VCaP (cell line): ENCODE measurements at regions not wholly inside any gene's neighbourhood (a gene's known extent, or its start where the extent isn't known, plus 50 kb on each side); places are given as distances from the start of the nearest gene placed in this dataset.
A peak's percentile ranks its signal among the peaks of the same experiment; 100 is the strongest.

ENCODE experiments used
- H3K27ac ChIP-seq: fragments of 450-650 bp; 2 replicates; pipeline ENCODE4 v1.5.1; 2017
- CTCF ChIP-seq: fragments of 450-650 bp; conservative IDR thresholded peaks from 2 replicates; pipeline ENCODE4 v1.5.1; 2017; ENCODE audit warnings: mild to moderate bottlenecking, moderate library complexity

DNA sequence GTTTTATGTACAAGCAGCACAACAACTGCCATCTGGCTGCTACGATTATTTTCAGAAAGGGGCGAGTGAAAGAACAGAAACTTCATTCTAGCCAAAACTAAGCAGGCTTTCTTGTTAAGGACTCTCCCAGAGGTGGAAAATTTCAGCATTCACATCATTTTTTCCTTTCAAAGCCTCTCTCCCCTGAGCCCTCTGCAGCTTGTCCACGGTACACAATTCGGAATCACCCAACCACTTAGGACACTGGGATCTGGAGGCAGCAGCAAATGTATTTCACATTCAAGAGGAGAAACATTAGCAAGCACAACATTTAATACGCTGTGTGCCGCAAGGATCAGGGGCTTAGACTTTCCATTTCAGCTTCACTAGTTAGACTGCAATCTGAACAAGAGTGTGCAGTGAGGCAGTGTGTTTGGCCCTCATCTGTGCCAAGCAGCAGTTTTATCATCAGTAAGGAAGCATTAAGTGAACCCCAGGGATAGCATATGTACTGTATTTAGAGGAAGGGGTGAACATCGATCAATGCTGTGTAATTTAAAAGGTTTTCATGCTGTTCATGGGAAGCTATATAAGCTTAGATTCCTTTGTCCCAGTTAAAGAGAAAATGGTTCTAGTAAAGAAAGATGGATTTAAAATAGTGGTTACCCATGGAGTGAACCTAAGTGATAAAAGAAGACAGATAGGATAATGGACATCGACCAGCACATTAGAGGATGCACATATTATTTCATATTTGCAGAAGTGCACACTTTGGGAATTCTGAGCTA, 504.9 kb downstream of the TBL1XR1 start:
- H3K27ac ChIP-seq: no peak overlapping the region
- no peak for TF ChIP-seq CTCF

DNA sequence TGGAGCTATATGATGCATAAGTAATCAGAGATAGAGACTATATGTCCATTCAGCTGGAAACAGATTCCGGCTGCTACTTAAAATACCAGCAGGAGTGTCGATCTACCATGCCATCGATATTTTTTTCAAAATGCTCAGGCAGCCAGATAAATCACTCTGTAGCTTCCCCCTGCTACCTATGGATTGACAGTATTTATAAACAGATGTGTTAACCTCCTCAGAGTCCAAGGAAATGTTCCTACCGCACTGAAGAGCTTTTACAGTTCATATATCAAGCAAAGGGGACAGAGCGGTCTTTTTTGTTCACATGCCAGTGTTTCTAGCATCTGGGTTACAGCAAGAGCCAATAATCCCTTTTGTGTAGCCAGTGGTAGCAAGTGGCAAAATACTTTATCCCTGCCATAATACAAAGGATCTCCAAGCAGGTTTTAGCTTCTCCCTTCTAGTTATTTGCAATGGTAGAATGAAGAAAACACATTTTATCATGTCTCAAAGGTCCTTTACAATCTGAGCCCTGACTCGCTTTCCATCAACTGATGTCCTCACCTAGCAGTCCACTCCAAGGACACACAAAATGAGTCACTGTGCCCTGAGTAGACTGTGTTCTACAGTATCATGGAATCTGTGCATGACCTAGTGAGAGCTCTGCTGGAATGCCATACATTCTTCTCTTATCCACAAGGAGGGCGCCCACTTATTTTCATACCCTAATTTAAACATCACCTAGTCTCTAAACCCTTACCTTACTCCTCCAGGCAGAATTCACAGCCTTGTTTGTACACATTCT, 507.0 kb downstream of the TBL1XR1 start:
- no peak for TF ChIP-seq CTCF

DNA sequence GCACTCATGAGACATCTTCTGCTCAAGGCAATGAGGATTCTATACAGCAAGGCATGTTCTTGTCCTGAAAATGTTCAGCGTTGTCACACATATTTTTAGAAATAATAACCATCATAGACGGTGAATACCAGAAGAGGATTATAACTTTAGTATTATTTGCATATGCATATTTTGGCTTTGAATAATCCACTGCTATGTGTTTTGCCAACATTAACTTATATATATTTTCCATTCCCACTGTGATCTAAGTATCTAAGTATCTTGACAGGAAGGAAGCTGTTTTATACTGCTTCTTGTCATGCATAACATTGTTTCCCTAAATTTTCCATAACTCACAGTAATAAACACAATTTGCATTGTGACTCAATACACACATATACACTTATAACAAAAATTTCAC, 509.5 kb downstream of the TBL1XR1 start:
- TF ChIP-seq CTCF: no peak
- H3K27ac ChIP-seq: no peak overlapping the region

More for the DNA sequence above, 507.0 kb downstream of the TBL1XR1 start:
- H3K27ac ChIP-seq: no peak overlapping the region

- H3K27ac ChIP-seq: no peak overlapping the region
- TF ChIP-seq CTCF: no peak
These were observed 513.9 kb downstream of the TBL1XR1 start for GRCh38 chr3:176683382-176683781.

DNA sequence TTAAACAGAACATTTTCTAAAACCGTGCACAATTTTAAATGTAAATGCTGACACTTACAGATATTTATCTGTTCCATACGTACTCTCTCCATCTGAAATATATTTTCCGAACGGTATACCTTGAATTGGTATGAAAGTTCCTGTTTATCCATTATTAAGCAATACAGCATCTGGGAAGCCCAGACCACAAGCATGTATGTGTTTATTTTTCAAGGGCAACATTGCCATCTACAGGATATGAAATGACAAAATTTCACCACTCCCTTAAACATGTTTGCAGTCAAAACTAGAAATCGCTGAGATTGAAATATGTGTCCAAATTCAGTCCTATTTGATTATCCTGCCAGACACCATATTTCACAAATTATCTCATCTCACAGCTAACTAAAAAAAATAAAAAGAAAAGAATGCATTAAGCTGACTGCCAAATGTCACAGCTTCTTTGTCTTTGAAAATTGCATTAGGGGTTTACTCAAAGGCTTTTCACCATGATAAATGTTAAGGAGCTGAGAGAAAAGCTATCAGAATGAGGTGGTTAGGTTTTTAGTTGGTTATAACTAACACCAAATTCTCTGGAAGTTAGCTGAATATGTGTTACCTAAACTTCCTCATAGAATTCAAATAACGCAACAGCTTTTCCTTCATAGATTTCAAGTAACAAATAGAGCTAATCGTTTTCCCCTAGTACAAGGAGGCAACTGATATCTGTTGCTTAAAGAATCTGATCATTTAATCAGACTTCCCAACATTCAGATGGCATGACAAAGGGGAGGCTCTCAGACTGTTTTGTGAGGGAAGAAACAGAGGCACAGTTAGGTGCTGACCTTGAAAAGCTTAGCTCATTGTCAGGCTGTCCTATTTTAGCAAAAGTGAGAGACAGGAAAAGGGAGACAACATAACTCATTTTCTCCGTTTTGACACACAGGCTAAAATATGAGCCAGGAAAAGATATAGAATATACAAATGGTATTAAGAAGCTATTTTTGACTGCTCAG, 533.1 kb downstream of the TBL1XR1 start:
- no peak overlapping the region for H3K27ac ChIP-seq
- TF ChIP-seq CTCF: peak; percentile 68

DNA sequence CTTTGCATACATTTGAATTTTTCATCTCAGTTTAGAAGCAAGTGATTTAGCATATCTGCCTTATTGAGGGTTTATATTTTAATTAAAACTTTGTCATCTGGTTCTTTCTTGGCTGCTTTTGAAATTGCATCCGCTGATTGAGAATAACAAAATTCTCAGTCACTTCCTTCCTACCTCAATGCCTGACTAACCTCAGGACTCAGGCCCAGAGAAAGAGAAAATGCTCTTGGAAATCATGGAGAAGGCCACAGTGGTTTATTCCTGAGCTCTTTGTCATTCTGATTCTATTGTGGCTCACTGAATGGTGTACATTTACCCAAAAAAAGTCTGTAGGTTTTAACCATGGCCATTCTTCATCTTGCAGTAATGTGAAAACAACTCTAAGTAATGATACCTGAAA, 533.9 kb downstream of the TBL1XR1 start:
- TF ChIP-seq CTCF: no peak
- H3K27ac ChIP-seq: no peak overlapping the region
